ENCODE measurements at regions not wholly inside any gene's neighbourhood (a gene's known extent, or its start where the extent isn't known, plus 50 kb on each side); places are given as distances from the start of the nearest gene placed in this dataset.

DNA sequence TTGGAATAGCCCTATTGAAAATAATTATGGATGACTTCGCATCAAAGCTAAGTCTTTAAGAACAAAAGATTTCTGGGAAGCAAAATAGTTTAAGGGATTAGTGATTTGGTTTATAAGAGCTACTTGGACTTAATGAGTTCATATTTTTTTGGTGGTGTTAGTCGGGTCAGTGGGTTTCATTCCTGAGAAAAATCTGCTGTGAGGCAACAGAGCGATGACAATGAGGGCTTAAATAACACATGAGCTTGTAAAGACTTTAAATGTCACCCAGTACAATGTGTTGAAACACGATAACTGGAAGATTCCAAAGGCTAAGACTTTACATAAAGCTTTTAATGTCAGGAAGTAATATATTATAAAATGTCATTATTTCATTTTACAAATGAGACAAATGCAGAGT is 178.8 kb downstream of the ARL4A start:
- Histone ChIP-seq H3K9me2 (replicated peaks; ENCODE audit: insufficient read depth, low read length) (no peaks in the 10 kb centered on the region), H3K27ac (ENCODE audit: low read length) (no peak overlapping the region), H3K4me1 (ENCODE audit: low read length) (no peaks in the 10 kb centered on the region), H2AFZ (ENCODE audit: low read length) (no peak overlapping the region), H3K9me3 (replicated peaks; ENCODE audit: insufficient read depth, low read length) (no peaks in the 10 kb centered on the region), H3K4me3 (ENCODE audit: low read length) (no peak overlapping the region), H3F3A (ENCODE audit: insufficient read depth, low read length) (no peaks in the 10 kb centered on the region), H3K36me3 (replicated peaks; ENCODE audit: insufficient read depth, low read length) (no peaks in the 10 kb centered on the region), H3K9ac (ENCODE audit: low read length) (no peak overlapping the region), H4K20me1 (ENCODE audit: insufficient read depth, low read length) (no peaks in the 10 kb centered on the region), H3K4me2 (ENCODE audit: low read depth, low read length) (no peak overlapping the region), H3K27me3 (replicated peaks; ENCODE audit: insufficient read depth, low read length) (no peaks in the 10 kb centered on the region), H3K79me2 (ENCODE audit: low read length) (no peaks in the 10 kb centered on the region)
- TF ChIP-seq EZH2 (optimal IDR thresholded peaks at IDR 0.05; ENCODE audit: low read depth, low read length) = no peak
- no peak for TF ChIP-seq EZH2phosphoT487 (IDR thresholded peaks at IDR 0.05; ENCODE audit: low read length)
- TF ChIP-seq, protein P1, sequence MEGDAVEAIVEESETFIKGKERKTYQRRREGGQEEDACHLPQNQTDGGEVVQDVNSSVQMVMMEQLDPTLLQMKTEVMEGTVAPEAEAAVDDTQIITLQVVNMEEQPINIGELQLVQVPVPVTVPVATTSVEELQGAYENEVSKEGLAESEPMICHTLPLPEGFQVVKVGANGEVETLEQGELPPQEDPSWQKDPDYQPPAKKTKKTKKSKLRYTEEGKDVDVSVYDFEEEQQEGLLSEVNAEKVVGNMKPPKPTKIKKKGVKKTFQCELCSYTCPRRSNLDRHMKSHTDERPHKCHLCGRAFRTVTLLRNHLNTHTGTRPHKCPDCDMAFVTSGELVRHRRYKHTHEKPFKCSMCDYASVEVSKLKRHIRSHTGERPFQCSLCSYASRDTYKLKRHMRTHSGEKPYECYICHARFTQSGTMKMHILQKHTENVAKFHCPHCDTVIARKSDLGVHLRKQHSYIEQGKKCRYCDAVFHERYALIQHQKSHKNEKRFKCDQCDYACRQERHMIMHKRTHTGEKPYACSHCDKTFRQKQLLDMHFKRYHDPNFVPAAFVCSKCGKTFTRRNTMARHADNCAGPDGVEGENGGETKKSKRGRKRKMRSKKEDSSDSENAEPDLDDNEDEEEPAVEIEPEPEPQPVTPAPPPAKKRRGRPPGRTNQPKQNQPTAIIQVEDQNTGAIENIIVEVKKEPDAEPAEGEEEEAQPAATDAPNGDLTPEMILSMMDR (IDR thresholded peaks at IDR 0.05; ENCODE audit: low read length) = no peak
- DNase-seq = no peak

DNA sequence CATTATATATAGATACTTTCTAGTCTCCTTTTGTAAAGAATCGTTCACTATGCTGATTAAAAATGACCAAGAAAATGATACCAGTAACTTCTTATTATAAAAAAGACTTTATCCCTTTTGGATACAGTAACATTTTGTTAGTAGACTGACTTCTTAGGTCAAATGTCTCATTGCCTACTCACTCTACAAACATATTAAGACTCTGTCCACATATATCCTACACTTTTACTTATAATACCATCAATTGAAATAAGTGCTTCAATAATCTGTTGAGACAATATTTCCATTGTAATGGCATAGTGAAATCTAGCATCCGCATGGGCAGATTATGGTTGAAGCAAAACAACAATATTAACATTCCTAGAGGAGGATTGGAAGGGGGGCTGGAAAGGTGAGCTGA is 180.6 kb downstream of the ARL4A start:
- TF ChIP-seq EZH2 (optimal IDR thresholded peaks at IDR 0.05; ENCODE audit: low read depth, low read length) (no peak), EZH2phosphoT487 (IDR thresholded peaks at IDR 0.05; ENCODE audit: low read length) (no peak)
- TF ChIP-seq, protein P1 (IDR thresholded peaks at IDR 0.05; ENCODE audit: low read length) = no peak
- Histone ChIP-seq H3K79me2 (ENCODE audit: low read length) (no peaks in the 10 kb centered on the region), H4K20me1 (ENCODE audit: insufficient read depth, low read length) (no peaks in the 10 kb centered on the region), H3K9me3 (replicated peaks; ENCODE audit: insufficient read depth, low read length) (no peaks in the 10 kb centered on the region), H3K9ac (ENCODE audit: low read length) (no peak overlapping the region), H3K4me3 (ENCODE audit: low read length) (no peak overlapping the region), H3K4me1 (ENCODE audit: low read length) (no peaks in the 10 kb centered on the region), H2AFZ (ENCODE audit: low read length) (no peak overlapping the region), H3F3A (ENCODE audit: insufficient read depth, low read length) (no peaks in the 10 kb centered on the region), H3K27me3 (replicated peaks; ENCODE audit: insufficient read depth, low read length) (no peaks in the 10 kb centered on the region), H3K27ac (ENCODE audit: low read length) (no peak overlapping the region), H3K4me2 (ENCODE audit: low read depth, low read length) (no peak overlapping the region), H3K36me3 (replicated peaks; ENCODE audit: insufficient read depth, low read length) (no peaks in the 10 kb centered on the region), H3K9me2 (replicated peaks; ENCODE audit: insufficient read depth, low read length) (no peaks in the 10 kb centered on the region)
- no peak for DNase-seq

DNA sequence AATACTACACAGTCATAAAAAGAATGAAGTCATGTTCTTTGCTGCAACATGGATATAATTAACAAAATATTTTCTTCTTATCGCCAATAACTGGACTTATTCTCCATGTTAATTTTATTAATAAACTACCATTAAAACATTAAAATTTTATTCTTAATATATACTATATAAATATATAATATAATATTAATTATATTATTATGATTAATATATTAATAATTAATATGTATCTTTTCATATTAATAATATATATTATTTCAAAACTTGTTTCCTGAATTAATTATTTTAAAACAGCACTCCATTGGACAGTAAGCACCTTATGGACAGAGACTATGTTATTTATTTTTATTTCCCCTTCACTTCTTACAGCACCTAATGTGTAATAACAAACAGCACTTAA is 182.8 kb downstream of the ARL4A start:
- H3K4me3 ChIP-seq (ENCODE audit: low read length) = no peak overlapping the region
- no peak overlapping the region for H3K4me2 ChIP-seq (ENCODE audit: low read depth, low read length)
- no peak for DNase-seq
- no peaks in the 10 kb centered on the region for H3K79me2 ChIP-seq (ENCODE audit: low read length)
- H3K4me1 ChIP-seq (ENCODE audit: low read length) = no peaks in the 10 kb centered on the region
- TF ChIP-seq, protein P1 (IDR thresholded peaks at IDR 0.05; ENCODE audit: low read length) = no peak
- TF ChIP-seq EZH2 (optimal IDR thresholded peaks at IDR 0.05; ENCODE audit: low read depth, low read length) (no peak), EZH2phosphoT487 (IDR thresholded peaks at IDR 0.05; ENCODE audit: low read length) (no peak)
- no peaks in the 10 kb centered on the region for H3K9me3 ChIP-seq (replicated peaks; ENCODE audit: insufficient read depth, low read length)
- H3K36me3 ChIP-seq (replicated peaks; ENCODE audit: insufficient read depth, low read length) = no peaks in the 10 kb centered on the region
- H3K9me2 ChIP-seq (replicated peaks; ENCODE audit: insufficient read depth, low read length) = no peaks in the 10 kb centered on the region
- no peak overlapping the region for H3K27ac ChIP-seq (ENCODE audit: low read length)
- no peak overlapping the region for H2AFZ ChIP-seq (ENCODE audit: low read length)
- H3F3A ChIP-seq (ENCODE audit: insufficient read depth, low read length) = no peaks in the 10 kb centered on the region
- H3K9ac ChIP-seq (ENCODE audit: low read length) = no peak overlapping the region
- H3K27me3 ChIP-seq (replicated peaks; ENCODE audit: insufficient read depth, low read length) = no peaks in the 10 kb centered on the region
- no peaks in the 10 kb centered on the region for H4K20me1 ChIP-seq (ENCODE audit: insufficient read depth, low read length)
